HEK293T (cell line): ENCODE measurements at regions not wholly inside any gene's neighbourhood (a gene's known extent, or its start where the extent isn't known, plus 50 kb on each side); places are given as distances from the start of the nearest gene placed in this dataset.

Experiments used
- BHLHE40 ChIP-seq: fragments of 450-650 bp; IDR thresholded peaks from 2 replicates; pipeline ENCODE4 v1.6.1; 2016; ENCODE audit warnings: mild to moderate bottlenecking, moderate library complexity, borderline replicate concordance
- FOXA1 ChIP-seq: fragments of 450-650 bp; IDR thresholded peaks from 2 replicates; pipeline ENCODE4 v1.6.1; 2016; ENCODE audit warnings: mild to moderate bottlenecking
- FOXK2 ChIP-seq: fragments of 450-650 bp; IDR thresholded peaks from 2 replicates; pipeline ENCODE4 v1.6.1; 2016; ENCODE audit warnings: mild to moderate bottlenecking
- SP1 ChIP-seq: fragments of 450-650 bp; IDR thresholded peaks from 2 replicates; pipeline ENCODE4 v1.6.1; 2017
- SUZ12 ChIP-seq: fragments of 450-650 bp; IDR thresholded peaks from 2 replicates; pipeline ENCODE4 v1.6.1; 2016; ENCODE audit warnings: mild to moderate bottlenecking

DNA sequence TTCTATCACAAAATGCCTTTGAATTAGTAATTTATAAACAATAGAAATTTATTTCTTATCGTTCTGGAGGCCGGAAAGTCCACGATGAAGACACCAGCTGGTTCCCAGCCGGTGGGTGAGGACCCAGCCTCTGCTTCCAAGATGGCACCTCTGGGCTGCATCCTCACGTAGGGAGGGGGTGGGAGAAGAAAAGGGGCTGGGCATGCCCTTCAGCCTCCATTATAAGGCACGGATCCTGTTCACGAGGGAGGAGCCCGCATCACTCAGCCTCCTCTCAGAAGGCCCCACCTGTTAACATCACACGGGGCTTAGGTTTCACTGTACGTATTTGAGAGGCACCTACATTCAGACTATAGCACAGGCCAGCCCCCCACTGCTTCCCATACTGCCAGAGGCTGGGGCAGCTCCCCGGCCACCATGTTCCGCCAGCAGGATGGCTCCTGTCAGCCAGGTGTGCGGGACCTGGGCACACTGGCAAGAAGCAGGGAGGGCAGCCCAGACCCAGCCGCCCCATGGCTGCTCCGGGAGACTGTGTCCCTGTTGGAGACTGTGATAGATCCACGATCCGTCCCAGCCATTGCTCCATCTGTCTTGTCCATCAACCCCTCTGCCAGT is 131.6 kb downstream of the SOX1 start:
- no peak for TF ChIP-seq SUZ12
- TF ChIP-seq FOXA1 = no peak
- TF ChIP-seq SP1 = no peak
- TF ChIP-seq FOXK2 = no peak
- TF ChIP-seq BHLHE40 = no peak
